Right ventricle myocardium superior (tissue), 1 donor: ENCODE measurements at regions not wholly inside any gene's neighbourhood (a gene's known extent, or its start where the extent isn't known, plus 50 kb on each side); places are given as distances from the start of the nearest gene placed in this dataset.
A peak's percentile ranks its signal among the peaks of the same experiment; 100 is the strongest.

Experiments
- ATAC-seq: fragments of 200-7000 bp; cut with Tn5 transposase; one replicate; pipeline ENCODE4 v1.9.1; 2020; ENCODE audit warnings: mild to moderate bottlenecking; ENCODE audit not compliant: poor library complexity
- DNase-seq: peaks from one replicate; pipeline ENCODE4 v3.0.0-alpha.2; 2020
- intact Hi-C: fragments of 100-400 bp; cut with DNase I; formaldehyde crosslinking; loops from one replicate; pipeline ENCODE4 v1.11.2; 2022
- donor health status: DM: no; HTN: yes; CAD: no; lungs with severe emphysema.

- peak; percentile 25 for ATAC-seq
- DNase-seq = no peak
- intact Hi-C loops = no loop called here
Measured at GRCh38 chr7:33743594-33743993, 161.7 kb upstream of the BMPER start.

GRCh38 chr7:33744293-33745075, 160.9 kb upstream of the BMPER start:
- no peak for ATAC-seq
- no peak for DNase-seq
- intact Hi-C loops = no loop called here

DNA sequence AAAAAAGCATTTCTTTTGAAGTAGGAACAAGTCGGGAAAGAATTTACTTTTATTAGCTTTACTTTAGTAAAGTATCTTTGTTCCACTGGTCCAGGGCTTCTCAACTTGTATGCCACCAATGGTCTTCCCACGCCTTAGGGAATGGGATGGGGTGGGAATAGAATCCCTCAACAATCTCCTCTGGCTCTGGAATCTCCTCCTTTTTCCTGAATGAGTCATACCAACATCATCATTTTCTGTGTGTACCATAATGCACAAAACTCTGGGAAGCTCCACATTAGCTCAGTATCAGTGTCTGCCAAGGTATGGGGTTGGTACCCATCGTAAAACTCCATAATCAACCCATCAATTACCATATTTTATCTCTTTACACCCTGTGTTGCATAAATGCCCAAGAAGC, 159.4 kb upstream of the BMPER start:
- intact Hi-C loops = no loop called here
- DNase-seq (no peak), ATAC-seq (no peak)

- intact Hi-C loops = no loop called here
- ATAC-seq (no peak), DNase-seq (peak; percentile 55)
Measured at GRCh38 chr7:33748793-33749192, 156.5 kb upstream of the BMPER start.

- intact Hi-C loops = no loop called here
- ATAC-seq = no peak
- no peak for DNase-seq
Measured at GRCh38 chr7:33750177-33750576, 155.2 kb upstream of the BMPER start.

GRCh38 chr7:33751443-33751842, 153.9 kb upstream of the BMPER start:
- ATAC-seq (no peak), DNase-seq (no peak)
- intact Hi-C loops = no loop called here

DNA sequence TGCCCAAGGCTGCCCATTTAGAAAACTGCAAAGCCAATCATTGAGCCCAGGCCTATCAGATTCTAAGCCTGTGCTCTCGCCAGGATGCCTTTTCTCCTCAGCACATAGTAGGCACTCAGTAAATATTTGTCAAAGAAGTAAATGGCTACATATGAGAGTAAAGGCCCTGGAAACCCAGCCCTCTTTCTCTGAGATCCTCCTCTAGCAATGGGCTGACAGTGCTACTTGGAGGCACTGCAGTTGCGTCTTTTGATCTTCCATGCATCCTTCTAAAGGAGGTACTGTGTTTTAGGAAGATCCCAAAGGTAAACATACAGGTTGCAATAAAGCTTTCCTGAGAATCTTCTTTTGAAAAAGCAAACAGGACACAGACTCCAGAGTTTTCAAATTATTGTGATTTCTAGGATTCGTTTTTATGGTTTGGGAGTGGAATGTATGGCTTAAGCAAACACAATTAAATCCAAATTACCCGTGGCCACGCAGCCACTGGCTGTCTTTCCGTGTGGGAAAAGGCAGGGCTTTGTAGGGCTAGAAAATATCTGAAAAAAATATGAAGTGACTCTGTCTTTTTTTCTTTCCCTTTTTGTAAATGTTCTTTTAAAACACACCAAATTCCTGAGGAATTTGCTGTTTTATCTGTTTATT, 151.3 kb upstream of the BMPER start:
- intact Hi-C loops = no loop called here
- no peak for ATAC-seq
- no peak for DNase-seq

GRCh38 chr7:33754933-33755928, 150.1 kb upstream of the BMPER start:
- intact Hi-C loops = loop anchor here (5.0 kb wide), 1 partner anchor 142 kb away; no protein-coding TSS in a partner anchor
- DNase-seq = no peak
- peak; percentile 29 for ATAC-seq

DNA sequence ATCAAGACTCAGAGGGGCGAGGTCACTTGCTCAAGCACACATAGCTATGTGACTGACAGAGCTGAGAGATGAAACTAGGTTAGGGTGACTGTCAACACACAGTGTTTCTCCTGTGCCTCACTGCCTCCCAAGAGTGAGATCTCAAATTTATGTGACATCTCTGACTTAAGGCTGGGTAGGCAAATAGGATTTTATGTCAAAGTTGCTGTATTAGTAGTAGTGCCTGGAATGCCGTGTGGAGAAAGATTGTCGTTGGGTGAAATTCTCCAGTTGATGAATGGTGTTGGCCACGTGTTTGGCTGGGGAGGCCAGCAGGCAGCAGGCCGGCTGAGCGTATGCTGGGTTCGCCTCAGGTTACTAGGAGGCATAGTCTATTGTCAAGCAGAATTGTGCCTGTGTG, 148.3 kb upstream of the BMPER start:
- DNase-seq = peak; percentile 42

DNA sequence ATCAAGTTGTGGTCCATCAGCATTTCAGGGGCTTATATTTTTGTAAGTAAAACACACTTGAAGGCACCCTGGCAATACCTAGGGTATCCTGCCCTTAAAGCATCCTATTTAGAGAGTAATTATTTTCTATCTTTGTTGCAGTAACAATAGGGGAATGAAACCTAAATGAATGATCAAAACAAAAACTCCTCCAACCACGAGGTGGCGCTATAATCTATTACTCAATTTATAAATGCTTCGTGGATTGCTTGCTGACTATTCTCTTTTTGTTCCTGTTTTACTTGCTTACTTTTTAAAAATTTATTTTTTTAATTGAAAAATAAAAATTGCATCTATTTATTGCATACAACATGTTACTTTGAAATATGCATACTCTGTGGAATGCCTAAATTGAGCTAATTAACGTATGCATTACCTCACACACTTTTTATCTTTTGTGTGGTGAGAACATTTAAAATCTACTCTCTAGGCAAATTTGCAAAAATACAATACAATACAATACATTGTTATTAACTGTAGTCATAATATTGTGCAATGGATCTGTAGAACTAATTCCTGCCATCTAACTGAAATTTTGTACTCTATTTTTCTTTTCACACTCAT, 147.7 kb upstream of the BMPER start:
- intact Hi-C loops = loop anchor here (5.0 kb wide), 1 partner anchor 140 kb away; no protein-coding TSS in a partner anchor
- DNase-seq (no peak), ATAC-seq (peak; percentile 42)

More for the DNA sequence above, 148.3 kb upstream of the BMPER start:
- ATAC-seq = peak; percentile 57
- intact Hi-C loops = loop anchor here (5.0 kb wide), 1 partner anchor 140 kb away; no protein-coding TSS in a partner anchor

DNA sequence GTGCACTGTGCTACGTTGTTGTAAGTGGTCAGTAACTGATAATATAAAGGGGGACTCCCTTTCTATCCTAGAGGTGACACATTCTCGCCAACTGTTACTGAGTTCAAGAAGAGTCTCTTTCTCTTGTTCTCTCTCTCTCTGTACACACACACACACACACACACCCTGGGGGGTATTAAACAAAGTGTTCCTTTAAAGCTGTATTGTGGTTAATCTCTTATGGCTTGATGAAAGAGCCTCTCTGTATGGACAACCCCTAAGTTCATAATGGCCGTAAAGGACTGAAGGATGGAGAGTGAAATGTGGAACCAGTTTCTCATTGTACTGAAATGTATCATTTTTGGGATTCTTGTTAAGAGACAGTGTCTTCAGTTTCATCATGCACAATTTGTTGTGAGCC, 145.2 kb upstream of the BMPER start:
- DNase-seq (no peak), ATAC-seq (no peak)
- intact Hi-C loops = no loop called here

GRCh38 chr7:33760834-33761233, 144.5 kb upstream of the BMPER start:
- no peak for DNase-seq
- intact Hi-C loops = no loop called here
- ATAC-seq = no peak

- peak; percentile 38 for ATAC-seq
- no peak for DNase-seq
- intact Hi-C loops = no loop called here
Measured at GRCh38 chr7:33761449-33762080, 143.8 kb upstream of the BMPER start.

GRCh38 chr7:33762151-33762910, 143.0 kb upstream of the BMPER start:
- DNase-seq (no peak), ATAC-seq (no peak)
- intact Hi-C loops = no loop called here

DNA sequence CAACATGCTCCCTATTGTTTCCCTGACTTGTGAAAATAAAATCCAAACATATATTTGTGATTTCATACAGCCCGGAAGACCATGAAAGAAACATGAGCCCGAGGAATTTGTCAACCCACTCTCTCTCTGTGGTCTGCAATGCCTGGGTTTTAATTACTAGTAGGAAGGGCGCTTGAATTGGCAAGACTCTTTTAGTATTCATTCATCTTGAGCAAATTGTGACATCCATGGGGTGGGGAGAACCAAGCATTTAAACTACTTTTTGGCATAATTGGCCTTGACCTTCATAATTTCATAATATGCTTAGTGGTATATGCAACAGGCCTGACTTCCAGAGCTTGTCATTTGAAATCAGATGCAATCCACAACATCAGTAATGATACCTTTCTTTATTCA, 142.4 kb upstream of the BMPER start:
- ATAC-seq (no peak), DNase-seq (no peak)
- intact Hi-C loops = no loop called here

DNA sequence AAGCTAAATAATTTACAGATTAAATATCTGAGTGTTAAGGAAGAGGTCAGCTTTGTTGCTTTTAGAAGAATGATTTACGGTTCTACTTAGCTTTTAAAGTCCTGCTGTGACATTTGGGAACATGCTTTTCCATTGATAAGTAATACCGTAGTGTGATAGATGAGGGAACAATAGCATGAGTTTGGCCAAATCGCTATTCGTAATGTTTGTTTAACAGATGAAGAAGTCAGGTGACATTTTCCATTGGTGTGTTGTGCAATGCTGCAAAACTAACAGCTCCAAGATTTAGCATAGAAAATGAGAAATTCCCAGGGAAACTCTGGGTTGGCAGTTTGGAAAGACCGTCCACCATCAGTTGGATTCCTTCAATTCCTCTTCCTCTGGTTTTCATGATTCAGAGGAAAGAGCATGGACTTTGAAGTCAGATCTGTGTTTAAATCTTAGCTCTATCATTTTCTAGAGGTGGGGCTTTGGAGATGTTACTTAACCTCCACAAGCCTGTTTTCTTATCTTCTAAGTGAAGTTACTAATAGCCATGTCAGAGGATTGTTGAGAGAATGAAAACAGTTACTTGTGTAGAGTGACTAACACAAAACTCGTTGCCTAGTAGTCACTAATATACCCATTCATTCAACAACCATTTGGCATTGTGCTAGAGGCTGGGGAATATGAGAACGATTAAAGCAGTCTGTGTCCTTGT, 140.4 kb upstream of the BMPER start:
- intact Hi-C loops = no loop called here
- peak; percentile 47 for ATAC-seq
- DNase-seq = no peak

- ATAC-seq (no peak), DNase-seq (no peak)
- intact Hi-C loops = no loop called here
Measured at GRCh38 chr7:33766405-33766804, 138.9 kb upstream of the BMPER start.
